ENCODE measurements at regions not wholly inside any gene's neighbourhood (a gene's known extent, or its start where the extent isn't known, plus 50 kb on each side); places are given as distances from the start of the nearest gene placed in this dataset.

DNA sequence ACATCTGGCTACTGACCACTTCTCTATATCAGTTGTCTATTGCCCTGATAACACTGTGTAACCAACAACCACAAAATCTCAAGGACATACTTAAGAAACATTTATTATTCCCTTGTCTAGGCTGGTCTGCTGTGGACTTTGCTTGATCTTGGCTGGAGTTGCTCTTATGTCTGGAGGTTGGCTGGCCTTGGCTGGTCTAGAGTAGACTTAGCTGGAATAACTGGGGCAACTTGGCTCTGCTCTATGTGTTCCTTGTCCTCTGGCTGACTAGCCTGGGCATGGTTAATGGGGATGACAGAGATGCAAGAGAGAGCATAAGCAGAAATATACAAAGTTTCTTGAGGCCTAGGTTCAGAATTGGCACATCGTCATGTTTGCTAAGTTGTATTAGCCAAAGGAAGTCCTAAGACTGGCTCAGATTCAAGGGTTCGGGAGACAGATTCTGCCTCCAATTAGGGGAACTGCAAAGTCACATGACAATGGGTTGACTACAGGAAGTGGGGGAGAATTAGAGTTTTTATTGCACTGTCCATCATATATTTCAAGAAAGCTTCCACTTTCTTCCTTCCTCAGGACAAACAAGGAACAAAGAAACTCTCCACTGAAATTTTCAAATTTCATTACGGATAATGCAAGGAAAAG is 61.4 kb upstream of the HMCN1 start:
- TF ChIP-seq POLR2A (IDR thresholded peaks at IDR 0.05), result no peak
- TF ChIP-seq, protein P1, sequence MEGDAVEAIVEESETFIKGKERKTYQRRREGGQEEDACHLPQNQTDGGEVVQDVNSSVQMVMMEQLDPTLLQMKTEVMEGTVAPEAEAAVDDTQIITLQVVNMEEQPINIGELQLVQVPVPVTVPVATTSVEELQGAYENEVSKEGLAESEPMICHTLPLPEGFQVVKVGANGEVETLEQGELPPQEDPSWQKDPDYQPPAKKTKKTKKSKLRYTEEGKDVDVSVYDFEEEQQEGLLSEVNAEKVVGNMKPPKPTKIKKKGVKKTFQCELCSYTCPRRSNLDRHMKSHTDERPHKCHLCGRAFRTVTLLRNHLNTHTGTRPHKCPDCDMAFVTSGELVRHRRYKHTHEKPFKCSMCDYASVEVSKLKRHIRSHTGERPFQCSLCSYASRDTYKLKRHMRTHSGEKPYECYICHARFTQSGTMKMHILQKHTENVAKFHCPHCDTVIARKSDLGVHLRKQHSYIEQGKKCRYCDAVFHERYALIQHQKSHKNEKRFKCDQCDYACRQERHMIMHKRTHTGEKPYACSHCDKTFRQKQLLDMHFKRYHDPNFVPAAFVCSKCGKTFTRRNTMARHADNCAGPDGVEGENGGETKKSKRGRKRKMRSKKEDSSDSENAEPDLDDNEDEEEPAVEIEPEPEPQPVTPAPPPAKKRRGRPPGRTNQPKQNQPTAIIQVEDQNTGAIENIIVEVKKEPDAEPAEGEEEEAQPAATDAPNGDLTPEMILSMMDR (IDR thresholded peaks at IDR 0.05), result no peak
- no peak for TF ChIP-seq EP300 (IDR thresholded peaks at IDR 0.05)
